HEK293T (cell line): ENCODE measurements at regions not wholly inside any gene's neighbourhood (a gene's known extent, or its start where the extent isn't known, plus 50 kb on each side); places are given as distances from the start of the nearest gene placed in this dataset.

Experiments
- ARNT ChIP-seq: fragments of 450-650 bp; IDR thresholded peaks from 2 replicates; pipeline ENCODE4 v1.6.1; 2017; ENCODE audit warnings: mild to moderate bottlenecking
- FOXK2 ChIP-seq: fragments of 450-650 bp; IDR thresholded peaks from 2 replicates; pipeline ENCODE4 v1.6.1; 2016; ENCODE audit warnings: mild to moderate bottlenecking
- SP1 ChIP-seq: fragments of 450-650 bp; IDR thresholded peaks from 2 replicates; pipeline ENCODE4 v1.6.1; 2017
- TF ChIP-seq, protein P1 (sequence below): fragments of 450-650 bp; IDR thresholded peaks from 2 replicates; pipeline ENCODE4 v1.6.1; 2016

DNA sequence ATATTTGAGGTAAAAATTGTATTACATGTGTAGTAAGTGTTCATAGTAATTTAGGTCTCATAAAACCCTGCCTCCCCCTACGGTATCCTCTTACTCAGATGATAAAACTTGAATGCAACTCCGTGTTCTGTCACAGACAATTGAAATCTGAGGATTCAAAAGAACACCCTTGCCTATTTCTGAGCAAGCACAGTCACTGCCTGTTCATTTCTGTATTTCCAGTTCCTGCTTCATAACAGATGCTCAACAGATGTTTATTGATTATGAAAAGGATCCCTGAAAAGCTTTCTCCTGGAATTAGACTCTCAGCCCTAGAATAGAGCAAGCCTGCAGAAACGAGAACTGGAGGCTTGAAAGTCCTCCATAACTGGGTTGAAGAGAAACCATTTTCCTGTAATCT is 144.1 kb upstream of the SPEF2 start:
- TF ChIP-seq, protein P1, sequence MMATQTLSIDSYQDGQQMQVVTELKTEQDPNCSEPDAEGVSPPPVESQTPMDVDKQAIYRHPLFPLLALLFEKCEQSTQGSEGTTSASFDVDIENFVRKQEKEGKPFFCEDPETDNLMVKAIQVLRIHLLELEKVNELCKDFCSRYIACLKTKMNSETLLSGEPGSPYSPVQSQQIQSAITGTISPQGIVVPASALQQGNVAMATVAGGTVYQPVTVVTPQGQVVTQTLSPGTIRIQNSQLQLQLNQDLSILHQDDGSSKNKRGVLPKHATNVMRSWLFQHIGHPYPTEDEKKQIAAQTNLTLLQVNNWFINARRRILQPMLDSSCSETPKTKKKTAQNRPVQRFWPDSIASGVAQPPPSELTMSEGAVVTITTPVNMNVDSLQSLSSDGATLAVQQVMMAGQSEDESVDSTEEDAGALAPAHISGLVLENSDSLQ: no peak
- TF ChIP-seq SP1 (no peak), ARNT (no peak), FOXK2 (no peak)
